PFSK-1 (cell line): ENCODE measurements at regions not wholly inside any gene's neighbourhood (a gene's known extent, or its start where the extent isn't known, plus 50 kb on each side); places are given as distances from the start of the nearest gene placed in this dataset.

ENCODE experiments used
- FOXP2 ChIP-seq: optimal IDR thresholded peaks from 2 replicates; pipeline ENCODE3; 2011; ENCODE audit warnings: borderline replicate concordance, control low read depth, inconsistent platforms; ENCODE audit not compliant: insufficient read depth; ENCODE audit errors: extremely low read length, extremely low read depth
- POLR2AphosphoS5 ChIP-seq: IDR thresholded peaks from 2 replicates; pipeline ENCODE4 v1.6.1; 2012; ENCODE audit warnings: low read depth, mild to moderate bottlenecking, control low read depth, low read length, moderate library complexity
- REST ChIP-seq, 2 experiments: IDR thresholded peaks; 2 replicates each; pipeline versions ENCODE4 v1.6.1 to v1.8.0; 2011 to 2012; ENCODE audit warnings: low read depth in 2 of 2, low read length in 2 of 2, control low read depth in 1 of 2, inconsistent platforms in 1 of 2, mild to moderate bottlenecking in 1 of 2, moderate library complexity in 1 of 2; ENCODE audit not compliant: insufficient read depth in 1 of 2
- SIN3A ChIP-seq: IDR thresholded peaks from 2 replicates; pipeline ENCODE4 v1.6.1; 2012; ENCODE audit warnings: mild to moderate bottlenecking, low read length, moderate library complexity, borderline replicate concordance; ENCODE audit not compliant: insufficient read depth
- TAF1 ChIP-seq: IDR thresholded peaks from 2 replicates; pipeline ENCODE4 v1.6.1; 2012; ENCODE audit warnings: low read length, control low read depth, borderline replicate concordance; ENCODE audit not compliant: insufficient read depth

DNA sequence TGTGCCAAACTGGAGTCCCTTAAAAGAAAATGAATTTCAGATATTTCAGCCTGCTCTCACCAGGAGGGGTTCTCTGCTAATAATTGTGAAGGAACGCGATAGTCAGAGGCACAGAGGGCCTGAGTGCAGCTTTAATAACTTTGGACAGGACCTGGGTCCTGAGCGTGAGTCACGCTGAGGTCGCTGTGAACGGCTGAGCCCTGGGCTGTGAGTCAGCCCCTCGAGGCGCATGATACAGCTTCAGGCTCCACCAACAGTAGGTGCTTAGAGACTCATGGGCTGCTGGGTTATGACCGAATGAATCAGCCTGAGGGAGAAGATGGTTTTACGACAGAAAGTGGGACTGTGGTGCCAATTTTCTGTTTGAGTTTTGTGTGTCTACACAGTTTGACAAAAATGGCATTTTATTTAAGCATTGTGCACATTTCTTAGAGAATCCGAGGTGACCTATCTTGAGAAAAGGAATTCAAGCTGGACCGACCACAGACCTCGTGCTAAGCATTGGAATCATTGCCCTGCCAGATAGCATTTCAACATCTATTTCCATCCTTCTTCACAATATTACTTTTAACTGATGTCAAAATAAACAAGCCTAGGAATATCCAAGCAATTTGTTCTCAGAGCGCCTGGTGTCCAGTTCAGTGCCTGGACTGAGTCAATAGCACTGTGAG is 183.0 kb downstream of the THBS2 start:
- no peak for TF ChIP-seq TAF1

DNA sequence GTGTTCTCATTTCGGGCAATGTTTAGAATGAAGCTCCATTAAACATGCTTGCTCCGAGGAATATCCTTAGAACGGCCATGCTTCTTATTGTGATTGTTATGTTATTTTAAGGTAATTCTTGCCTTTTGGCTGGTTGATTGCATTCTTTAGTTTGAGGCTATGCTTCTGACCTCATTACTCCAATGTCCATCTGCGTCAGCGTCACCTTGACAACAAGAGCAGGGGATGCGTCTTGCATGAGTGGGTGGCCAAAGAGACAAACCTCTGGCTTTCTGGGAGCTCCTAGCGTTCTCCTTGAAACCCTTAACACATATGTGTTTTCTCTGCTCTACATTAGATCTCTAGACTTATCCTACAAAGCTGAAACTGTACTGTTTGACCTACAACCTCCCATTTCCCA is 184.3 kb downstream of the THBS2 start:
- TF ChIP-seq POLR2AphosphoS5: no peak
- no peak for TF ChIP-seq SIN3A
- TF ChIP-seq TAF1: no peak
- no peak for TF ChIP-seq REST (IDR thresholded peaks at IDR 0.05; ENCODE audit: insufficient read depth in 1 of 2, low read depth in 2 of 2, low read length in 2 of 2)
- no peak for TF ChIP-seq FOXP2

DNA sequence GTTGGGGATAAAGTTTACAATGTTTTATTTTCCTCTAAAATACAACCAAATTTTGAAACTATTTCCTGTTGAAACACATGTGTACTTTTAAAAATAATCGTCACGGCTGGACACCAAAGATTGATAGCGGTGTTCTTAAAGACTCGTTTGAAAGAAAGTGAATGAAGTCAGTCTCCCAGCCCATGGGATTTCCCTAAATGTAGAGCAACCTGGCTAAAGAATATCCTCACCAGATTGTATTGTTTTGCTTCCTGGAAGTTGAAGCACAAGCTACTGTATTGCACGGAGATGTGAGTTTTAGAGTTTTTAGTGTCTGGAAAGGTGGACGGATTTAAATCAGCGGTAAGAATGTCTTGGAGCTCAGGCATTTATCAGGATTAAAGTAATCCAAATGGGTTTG is 189.5 kb downstream of the THBS2 start:
- TF ChIP-seq POLR2AphosphoS5 (no peak), TAF1 (no peak), REST (IDR thresholded peaks at IDR 0.05; ENCODE audit: insufficient read depth in 1 of 2, low read depth in 2 of 2, low read length in 2 of 2) (no peak), FOXP2 (no peak), SIN3A (no peak)

- TF ChIP-seq TAF1 (no peak), SIN3A (no peak), REST (IDR thresholded peaks at IDR 0.05; ENCODE audit: insufficient read depth in 1 of 2, low read depth in 2 of 2, low read length in 2 of 2) (no peak), POLR2AphosphoS5 (no peak), FOXP2 (no peak)
Observed at GRCh38 chr6:169062272-169062671, 191.4 kb downstream of the THBS2 start.

DNA sequence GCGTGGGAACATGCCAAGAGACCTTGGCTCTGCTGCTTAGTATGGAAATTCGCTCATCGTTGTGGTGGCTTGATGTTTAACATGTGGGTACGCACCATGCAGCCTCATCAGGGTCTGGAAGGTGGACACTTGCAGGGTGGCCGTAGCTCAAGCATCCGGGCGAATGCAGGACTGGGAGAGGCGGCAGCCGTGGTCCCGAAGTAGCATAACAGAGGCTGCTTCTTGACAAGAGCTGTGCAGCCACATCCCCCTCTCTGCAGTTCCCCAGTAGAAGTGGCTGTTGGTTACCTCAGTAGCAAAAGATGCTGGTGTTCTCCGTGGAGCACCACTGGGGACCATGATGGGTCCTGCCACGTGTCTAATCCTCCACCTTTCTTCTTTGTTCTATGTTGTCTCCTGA is 195.0 kb downstream of the THBS2 start:
- TF ChIP-seq TAF1: no peak
- no peak for TF ChIP-seq REST (IDR thresholded peaks at IDR 0.05; ENCODE audit: insufficient read depth in 1 of 2, low read depth in 2 of 2, low read length in 2 of 2)

- no peak for TF ChIP-seq REST (IDR thresholded peaks at IDR 0.05; ENCODE audit: insufficient read depth in 1 of 2, low read depth in 2 of 2, low read length in 2 of 2)
- TF ChIP-seq TAF1: no peak
- no peak for TF ChIP-seq FOXP2
- no peak for TF ChIP-seq SIN3A
- no peak for TF ChIP-seq POLR2AphosphoS5
Observed at GRCh38 chr6:169052462-169052861, 201.2 kb downstream of the THBS2 start.
